ENCODE measurements at regions not wholly inside any gene's neighbourhood (a gene's known extent, or its start where the extent isn't known, plus 50 kb on each side); places are given as distances from the start of the nearest gene placed in this dataset.

- DNase-seq (ENCODE audit: low read depth in 1 of 2, low spot score in 1 of 2) (no peak), FAIRE-seq (no peak), ATAC-seq (no peak)
- no peaks in the 10 kb centered on the region for H3K9me3 ChIP-seq
- ChIA-PET POLR2A (no interaction called here), CTCF (no interaction called here)
- no peak overlapping the region for H3K4me2 ChIP-seq
- TF ChIP-seq MAZ (IDR thresholded peaks at IDR 0.05; ENCODE audit: borderline replicate concordance, low read depth, low read length) (no peak), E2F6 (IDR thresholded peaks at IDR 0.05; ENCODE audit: borderline replicate concordance, low read depth) (no peak), NFE2L2 (conservative IDR thresholded peaks at IDR 0.05; ENCODE audit: low read length) (no peak), RARB (CRISPR knock-in tag; IDR thresholded peaks at IDR 0.05) (no peak), HOXB5 (CRISPR knock-in tag; IDR thresholded peaks at IDR 0.05) (no peak), FOSL2 (IDR thresholded peaks at IDR 0.05) (no peak), FOSL2 (CRISPR knock-in tag; IDR thresholded peaks at IDR 0.05) (no peak), REST (IDR thresholded peaks at IDR 0.05) (no peak)
- no peak overlapping the region for H3K27ac ChIP-seq
- 4% methylated on average over 2 of the region's 2 CpGs for WGBS (ENCODE audit: missing lambda C conversion rate)
- H3K4me1 ChIP-seq: no peaks in the 10 kb centered on the region
- no peak overlapping the region for H3K4me3 ChIP-seq
Measured at GRCh38 chr9:99730062-99730461, 91.6 kb upstream of the NR4A3 start.

GRCh38 chr9:99731950-99732349, 89.7 kb upstream of the NR4A3 start:
- whole genome bisulfite sequencing (ENCODE audit: missing lambda C conversion rate): 0% methylated on average over 2 of the region's 2 CpGs
- CTCF ChIA-PET: interaction anchor here (1.0 kb wide), 1 partner anchor 22 kb away, joined by 3 read pairs; no protein-coding TSS in a partner anchor

More at GRCh38 chr9:99731950-99732349, 89.7 kb upstream of the NR4A3 start:
- no peak overlapping the region for H3K27ac ChIP-seq
- POLR2A ChIA-PET: no interaction called here
- ATAC-seq (peak; percentile 33 to 56; a peak in 2 of 6 replicates), DNase-seq (ENCODE audit: low read depth in 1 of 2, low spot score in 1 of 2) (no peak), FAIRE-seq (no peak)
- H3K4me3 ChIP-seq: no peak overlapping the region
- H3K9me3 ChIP-seq: no peaks in the 10 kb centered on the region
- TF ChIP-seq CTCF (IDR thresholded peaks at IDR 0.05): no peak
- no peak for TF ChIP-seq JUNB (IDR thresholded peaks at IDR 0.05)
- no peak for TF ChIP-seq CBX8 (IDR thresholded peaks at IDR 0.05)
- TF ChIP-seq ZSCAN20 (CRISPR knock-in tag; IDR thresholded peaks at IDR 0.05): no peak
- TF ChIP-seq HOXB13 (CRISPR knock-in tag; IDR thresholded peaks at IDR 0.05; ENCODE audit: low read depth): no peak
- TF ChIP-seq HES2 (IDR thresholded peaks at IDR 0.05): no peak
- TF ChIP-seq ZNF302 (CRISPR knock-in tag; IDR thresholded peaks at IDR 0.05): no peak
- TF ChIP-seq SMC3 (IDR thresholded peaks at IDR 0.05): no peak
- no peak for TF ChIP-seq NR3C1 (IDR thresholded peaks at IDR 0.05)
- TF ChIP-seq NFE2L2 (conservative IDR thresholded peaks at IDR 0.05; ENCODE audit: low read length): no peak
- TF ChIP-seq RARB (CRISPR knock-in tag; IDR thresholded peaks at IDR 0.05): no peak
- TF ChIP-seq ELK1 (IDR thresholded peaks at IDR 0.05; ENCODE audit: low read depth, low read length): no peak
- no peak for TF ChIP-seq MAX (IDR thresholded peaks at IDR 0.05)
- TF ChIP-seq FOXS1 (CRISPR knock-in tag; IDR thresholded peaks at IDR 0.05): no peak
- TF ChIP-seq POLR2A (IDR thresholded peaks at IDR 0.05; ENCODE audit: low read length): no peak
- no peak for TF ChIP-seq CHD2 (IDR thresholded peaks at IDR 0.05; ENCODE audit: low read length, partially characterized antibody)
- no peak for TF ChIP-seq PBX3 (IDR thresholded peaks at IDR 0.05)
- no peak overlapping the region for H3K4me2 ChIP-seq
- H3K4me1 ChIP-seq: no peaks in the 10 kb centered on the region
